Posterior vena cava (tissue), 2 donors: ENCODE measurements at regions not wholly inside any gene's neighbourhood (a gene's known extent, or its start where the extent isn't known, plus 50 kb on each side); places are given as distances from the start of the nearest gene placed in this dataset.
"Not testable (repeated sequence)": the region's sequence is repeated elsewhere in the genome, so short reads cannot be mapped to it uniquely, and the experiment has no call there.

Experiments
- DNase-seq: peaks from one replicate; pipeline ENCODE4 v3.0.0-alpha.2; 2020; ENCODE audit warnings: low spot score
- intact Hi-C, 2 donors: fragments of 100-400 bp; cut with DNase I; formaldehyde crosslinking; loops; one replicate each; pipeline versions ENCODE4 v1.14.1 to v1.14.2; 2022 to 2023
- donor health status: DM: yes; HTN: yes; CAD: no.
- donor health status: DM: yes; HTN: yes; CAD: no.

DNA sequence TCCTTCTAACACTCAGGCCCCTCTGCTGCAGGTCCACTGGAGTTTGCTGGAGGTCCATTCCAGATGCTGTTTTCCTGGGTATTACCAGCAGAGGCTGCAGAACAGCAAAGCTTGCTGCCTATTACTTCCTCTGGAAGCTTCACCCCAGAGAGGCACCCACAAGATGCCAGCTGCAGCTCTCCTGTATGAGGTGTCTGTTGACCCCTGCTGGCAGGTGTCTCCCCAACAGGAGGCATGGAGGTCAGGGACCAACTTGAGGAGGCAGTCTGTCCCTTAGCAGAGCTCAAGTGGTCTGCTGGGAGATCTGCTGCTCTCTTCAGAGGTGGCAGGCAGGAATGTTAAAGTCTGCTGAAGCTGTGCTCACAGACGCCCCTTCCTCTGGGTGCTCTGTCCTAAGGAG lies 204.8 kb downstream of the FCRL5 start:
- no peak for DNase-seq
- intact Hi-C loops: no loop called here

DNA sequence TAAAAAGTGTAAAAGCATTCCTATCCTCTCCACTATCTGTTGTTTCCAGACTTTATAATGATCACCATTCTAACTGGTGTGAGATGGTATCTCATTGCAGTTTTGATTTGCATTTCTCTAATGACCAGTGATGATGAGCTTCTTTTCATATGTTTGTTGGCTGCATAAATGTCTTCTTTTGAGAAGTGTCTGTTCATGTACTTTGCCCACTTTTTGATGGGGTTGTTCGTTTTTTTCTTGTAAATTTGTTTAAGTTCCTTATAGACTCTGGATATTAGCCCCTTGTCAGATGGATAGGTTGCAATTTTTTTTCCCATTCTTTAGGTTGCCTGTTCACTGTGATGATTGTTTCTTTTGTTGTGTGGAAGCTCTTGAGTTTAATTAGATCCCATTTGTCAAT lies 199.6 kb upstream of the ETV3 start:
- DNase-seq, intact Hi-C loops: not testable (repeated sequence)

DNA sequence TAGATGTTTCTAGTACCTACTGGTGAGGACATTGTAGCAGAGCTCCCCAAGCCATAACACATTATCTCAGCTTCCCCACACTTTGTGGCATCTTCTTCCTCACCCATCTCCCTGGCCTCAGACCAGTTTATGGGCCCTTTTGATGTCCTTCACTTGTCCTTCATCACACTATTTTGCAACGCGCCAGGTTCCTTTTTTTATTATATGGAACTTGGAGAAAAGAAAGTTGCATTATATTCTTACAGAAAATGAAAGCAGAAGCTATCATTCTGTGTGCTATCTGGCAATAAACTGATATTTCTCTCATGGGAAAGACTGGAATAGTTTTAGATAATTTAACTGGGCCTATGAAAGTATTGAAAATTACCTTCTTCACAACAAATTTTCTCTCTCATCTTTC lies 196.9 kb upstream of the ETV3 start:
- intact Hi-C loops: no loop called here
- no peak for DNase-seq

DNA sequence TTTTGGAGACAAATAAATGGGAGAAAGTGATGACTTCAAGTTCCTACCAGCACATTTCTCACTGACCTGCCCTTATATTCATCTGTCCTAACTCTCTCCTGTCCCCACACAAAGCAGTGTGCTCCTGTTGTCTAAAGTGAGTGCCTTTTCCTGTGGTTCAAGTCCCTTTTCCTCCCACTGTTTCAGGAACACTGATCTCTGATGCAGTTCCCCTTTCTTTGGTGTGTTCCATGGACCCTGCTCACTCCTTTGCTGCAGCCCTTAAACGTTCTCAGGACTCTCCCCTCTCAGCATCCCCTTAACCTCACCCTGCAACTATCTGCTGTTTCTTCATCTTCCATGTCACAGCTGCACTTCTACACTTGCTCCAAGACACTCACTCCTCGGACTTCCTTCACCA lies 195.8 kb upstream of the ETV3 start:
- no peak for DNase-seq
- intact Hi-C loops: no loop called here

DNA sequence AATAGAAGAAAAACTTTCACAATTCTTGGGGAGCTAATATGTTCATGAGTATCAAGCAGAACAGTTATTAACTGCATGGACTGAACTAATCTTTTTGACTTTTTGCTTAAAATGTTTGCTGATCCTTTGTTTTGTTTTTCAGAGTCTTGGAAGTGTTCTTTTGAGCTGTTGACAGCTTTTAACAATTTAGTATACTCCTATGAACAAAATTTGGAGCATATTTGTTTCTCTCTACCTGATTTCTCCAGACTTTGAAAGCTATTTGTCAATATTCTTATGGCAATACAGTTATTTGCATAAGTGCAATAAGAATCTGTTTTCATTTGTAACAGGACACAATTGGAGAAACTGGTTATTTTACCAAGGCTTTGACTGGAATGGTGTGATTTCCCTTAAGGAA lies 192.0 kb upstream of the ETV3 start:
- DNase-seq, intact Hi-C loops: not testable (repeated sequence)

DNA sequence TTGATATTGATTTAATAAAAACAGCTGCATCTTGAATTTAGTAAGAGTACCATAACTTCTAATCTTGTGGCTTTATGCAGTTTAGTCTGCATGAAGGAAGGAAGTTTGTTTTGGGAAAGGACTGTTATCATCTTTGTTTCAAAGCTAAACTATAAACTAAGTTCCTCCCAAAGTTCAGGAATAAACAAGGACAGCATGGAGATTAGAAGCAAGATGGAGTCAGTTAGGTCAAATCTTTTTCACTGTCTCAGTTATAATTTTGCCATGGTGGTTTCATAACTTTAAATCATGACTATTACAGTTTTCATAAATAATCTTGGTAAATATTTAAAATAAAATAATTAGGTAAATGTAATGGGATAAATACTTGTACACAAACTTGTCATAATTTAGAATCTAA lies 189.9 kb upstream of the ETV3 start:
- DNase-seq, intact Hi-C loops: not testable (repeated sequence)

DNA sequence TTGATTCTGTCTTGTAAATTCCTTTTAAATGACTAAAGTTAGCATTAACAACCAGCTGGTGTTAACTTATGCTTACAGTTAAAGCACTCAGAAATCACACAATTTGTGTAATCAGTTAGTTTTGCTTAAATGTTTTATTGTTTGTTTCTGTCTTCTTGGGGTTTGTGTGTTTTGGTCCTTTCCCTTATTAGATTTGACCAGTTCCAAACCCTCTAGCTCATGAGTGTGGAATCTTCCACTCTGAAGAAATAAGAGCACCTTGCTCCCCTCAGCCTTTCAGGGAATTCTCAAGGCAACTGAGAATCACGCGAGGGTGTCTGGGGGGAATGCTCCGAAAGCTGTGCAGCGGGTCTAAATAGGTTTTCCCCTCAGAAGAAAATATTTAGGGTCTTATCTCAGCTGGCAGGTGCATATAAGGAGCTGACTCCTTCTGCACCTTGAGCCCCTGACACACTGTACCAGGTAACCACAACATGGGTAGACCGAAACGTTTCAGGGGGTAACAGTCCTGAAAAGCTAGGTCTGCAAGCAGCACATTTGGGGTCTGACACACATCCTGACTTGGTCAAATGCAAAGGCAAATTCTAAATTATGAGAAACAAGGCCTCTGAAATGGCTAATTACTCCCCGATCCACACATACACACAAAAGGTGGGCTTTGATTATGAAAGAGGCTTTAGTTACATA lies 188.1 kb upstream of the ETV3 start:
- intact Hi-C loops: no loop called here
- no peak for DNase-seq

DNA sequence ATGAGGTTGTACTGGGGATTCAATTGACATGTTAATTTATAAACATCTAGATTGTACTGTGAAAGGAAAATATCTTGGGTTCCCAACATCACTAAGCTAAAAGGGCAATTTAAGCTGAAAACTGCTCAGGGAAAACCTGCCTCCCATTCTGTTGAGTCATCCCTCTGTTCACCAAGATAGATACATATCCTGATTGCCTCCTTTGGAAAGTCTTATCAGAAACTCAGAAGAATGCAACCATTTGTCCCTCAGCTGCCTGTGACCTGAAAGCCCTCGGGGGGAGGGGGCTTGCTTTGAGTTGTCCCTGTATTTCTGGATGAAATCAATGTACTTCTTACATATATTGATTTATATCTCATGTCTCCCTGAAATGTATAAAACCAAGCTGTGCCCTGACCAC lies 187.0 kb upstream of the ETV3 start:
- DNase-seq: no peak
- intact Hi-C loops: no loop called here

DNA sequence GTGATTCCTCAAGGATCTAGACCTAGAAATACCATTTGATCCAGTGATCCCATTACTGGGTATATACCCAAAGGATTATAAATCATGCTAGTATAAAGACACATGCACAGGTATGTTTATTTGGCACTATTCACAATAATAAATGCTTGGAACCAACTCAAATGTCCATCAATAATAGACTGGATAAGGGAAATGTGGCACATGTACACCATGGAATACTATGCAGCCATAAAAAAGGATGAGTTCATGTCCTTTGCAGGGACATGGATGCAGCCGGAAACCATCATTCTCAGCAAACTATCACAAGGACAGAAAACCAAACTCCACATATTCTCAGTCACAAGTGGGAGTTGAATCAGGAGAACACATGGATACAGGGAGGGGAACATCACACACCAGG lies 183.8 kb upstream of the ETV3 start:
- DNase-seq, intact Hi-C loops: not testable (repeated sequence)

DNA sequence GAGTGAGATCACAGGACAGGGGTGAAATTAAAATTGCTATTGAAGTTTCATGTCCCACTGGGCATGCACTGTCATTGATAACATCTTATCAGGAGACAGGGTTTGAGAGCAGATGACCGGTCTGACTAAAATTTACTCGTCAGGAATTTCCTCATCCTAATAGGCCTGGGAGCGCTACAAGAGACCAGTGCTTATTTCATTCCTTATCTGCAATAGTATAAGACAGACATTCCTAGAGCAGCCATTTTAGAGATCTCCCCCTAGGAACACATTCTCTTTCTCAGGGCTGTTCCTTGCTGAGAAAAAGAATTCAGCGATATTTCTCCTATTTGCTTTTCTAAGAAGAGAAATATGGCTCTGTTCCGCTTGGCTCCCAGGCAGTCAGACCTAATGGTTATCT lies 181.4 kb upstream of the ETV3 start:
- DNase-seq: no peak
- intact Hi-C loops: no loop called here

DNA sequence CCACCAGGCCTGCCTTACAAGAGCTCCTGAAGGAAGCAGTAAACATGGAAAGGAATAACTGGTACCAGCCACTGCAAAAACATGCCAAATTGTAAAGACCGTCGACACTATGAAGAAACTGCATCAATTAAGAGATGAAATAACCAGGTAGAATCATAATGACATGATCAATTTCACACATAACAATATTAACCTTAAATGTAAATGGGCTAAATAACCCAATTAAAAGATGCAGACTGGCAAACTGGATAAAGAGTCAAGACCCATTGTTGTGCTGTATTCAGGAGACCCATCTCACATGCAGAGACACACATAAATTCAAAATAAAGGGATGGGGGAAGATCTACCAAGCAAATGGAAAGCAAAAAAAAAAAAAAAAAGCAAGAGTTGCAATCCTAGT lies 179.0 kb upstream of the ETV3 start:
- DNase-seq, intact Hi-C loops: not testable (repeated sequence)

DNA sequence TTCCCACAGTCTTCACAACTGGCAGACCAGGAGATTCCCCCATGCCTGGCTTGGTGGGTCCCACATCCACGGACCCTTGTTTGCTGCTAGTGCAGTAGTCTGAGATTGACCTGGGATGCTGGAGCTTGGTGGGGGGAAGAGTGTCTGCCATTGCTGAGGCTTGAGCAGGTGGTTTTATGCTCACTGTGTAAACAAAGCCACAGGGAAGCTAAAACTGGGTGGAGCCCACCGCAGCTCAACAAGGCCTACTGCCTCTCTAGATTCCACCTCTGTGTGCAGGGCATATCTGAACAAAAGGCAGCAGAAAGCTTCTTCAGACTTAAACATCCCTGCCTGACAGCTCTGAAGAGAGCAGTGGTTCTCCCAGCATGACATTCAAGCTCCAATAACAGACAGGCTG lies 177.3 kb upstream of the ETV3 start:
- no peak for DNase-seq
- intact Hi-C loops: no loop called here

DNA sequence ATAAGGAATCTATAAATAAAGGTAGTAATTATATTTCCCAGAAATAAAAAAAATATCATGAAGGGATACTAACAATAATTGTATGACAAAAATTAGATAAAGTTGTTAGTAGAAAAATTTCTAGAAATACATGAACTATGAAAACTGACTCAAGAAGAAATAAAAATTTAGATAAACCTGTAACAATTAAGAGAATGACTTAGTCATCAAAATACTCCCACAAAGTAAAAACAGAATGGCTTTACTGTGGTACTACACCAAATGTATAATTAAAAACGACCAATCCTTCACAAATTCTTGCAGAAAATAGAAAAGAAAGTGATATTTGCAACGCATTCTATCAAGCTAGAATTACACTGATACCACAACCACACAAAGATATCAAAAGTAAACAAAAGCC lies 176.2 kb upstream of the ETV3 start:
- intact Hi-C loops: no loop called here
- no peak for DNase-seq

DNA sequence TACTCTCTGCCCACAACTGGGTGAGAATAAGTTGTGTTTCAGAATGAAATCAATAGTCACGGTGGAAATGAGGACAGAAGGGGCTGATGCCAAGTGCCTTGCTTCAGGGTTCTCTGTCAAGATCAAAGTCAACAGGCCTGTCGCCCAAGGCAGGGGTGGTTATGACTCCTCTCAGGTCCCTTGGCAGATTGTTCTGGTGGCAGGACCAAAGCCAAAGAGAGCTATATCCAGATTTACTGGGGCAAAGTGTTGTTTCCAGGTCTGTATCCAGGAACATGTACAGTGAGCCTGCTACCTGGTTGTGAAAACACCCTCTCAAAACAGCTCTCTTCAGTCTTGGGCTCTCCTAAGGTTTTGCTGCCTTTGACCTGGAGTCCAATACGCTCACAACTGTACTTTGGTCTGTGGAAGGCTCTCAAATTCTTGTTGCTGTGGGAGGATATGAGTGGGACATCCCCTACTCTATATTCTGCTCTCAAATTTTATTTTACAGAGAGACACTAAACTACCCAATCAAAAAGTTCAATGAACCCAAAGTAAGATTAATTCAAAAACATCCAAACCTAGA lies 175.1 kb upstream of the ETV3 start:
- intact Hi-C loops: no loop called here

DNA sequence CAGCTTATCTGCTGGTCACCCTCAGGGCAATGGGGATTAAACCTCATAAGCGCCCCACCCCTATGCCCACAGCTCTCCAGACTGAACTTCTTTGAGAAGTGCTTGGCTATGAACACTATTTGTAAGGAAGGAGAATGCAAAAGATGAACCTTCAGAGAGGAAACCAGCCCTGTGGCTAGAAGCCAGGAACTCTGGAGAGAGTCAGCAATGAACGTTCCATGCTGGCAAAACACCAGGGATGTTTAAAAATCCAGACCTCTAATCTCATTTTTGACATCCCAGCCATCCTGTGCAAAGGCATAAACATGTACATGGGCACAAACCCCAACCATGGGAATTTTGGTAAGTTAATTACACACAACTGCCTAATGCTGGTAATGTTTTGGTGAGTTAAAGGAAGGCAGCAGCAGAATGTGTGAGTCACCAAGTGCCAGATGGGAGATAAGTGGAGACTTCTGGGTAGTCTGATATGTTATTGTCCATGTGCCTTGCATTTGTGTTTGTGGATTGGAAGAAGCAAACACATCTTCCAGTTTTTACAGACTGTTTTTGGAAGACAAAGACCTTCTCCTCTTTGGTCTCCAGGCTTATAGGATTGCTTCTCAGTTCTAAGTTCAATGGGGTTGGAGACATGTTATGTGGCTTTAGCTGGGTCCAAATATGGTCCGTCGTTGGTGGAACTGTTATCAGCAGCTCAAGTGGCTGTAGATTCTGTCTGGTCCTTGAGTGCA lies 174.1 kb upstream of the ETV3 start:
- no peak for DNase-seq
- intact Hi-C loops: no loop called here

More for the DNA sequence above, 175.1 kb upstream of the ETV3 start:
- no peak for DNase-seq

DNA sequence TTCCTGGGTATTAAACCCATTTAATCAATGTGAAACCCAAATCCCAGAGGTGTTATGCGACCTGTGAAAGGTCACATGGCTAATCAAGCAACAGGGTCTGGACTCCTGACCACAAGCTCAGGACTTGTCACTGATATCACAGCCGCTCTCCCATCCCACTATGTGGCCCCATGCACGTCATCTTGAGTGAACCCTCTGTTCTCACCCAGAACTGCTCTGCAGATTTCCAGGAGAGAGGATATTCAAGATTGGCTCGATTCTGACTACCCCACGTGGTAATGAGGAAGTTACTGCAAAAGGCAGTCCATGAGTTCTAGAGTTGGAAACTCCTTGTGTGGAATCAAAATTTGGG lies 173.5 kb upstream of the ETV3 start:
- DNase-seq: no peak
- intact Hi-C loops: no loop called here

DNA sequence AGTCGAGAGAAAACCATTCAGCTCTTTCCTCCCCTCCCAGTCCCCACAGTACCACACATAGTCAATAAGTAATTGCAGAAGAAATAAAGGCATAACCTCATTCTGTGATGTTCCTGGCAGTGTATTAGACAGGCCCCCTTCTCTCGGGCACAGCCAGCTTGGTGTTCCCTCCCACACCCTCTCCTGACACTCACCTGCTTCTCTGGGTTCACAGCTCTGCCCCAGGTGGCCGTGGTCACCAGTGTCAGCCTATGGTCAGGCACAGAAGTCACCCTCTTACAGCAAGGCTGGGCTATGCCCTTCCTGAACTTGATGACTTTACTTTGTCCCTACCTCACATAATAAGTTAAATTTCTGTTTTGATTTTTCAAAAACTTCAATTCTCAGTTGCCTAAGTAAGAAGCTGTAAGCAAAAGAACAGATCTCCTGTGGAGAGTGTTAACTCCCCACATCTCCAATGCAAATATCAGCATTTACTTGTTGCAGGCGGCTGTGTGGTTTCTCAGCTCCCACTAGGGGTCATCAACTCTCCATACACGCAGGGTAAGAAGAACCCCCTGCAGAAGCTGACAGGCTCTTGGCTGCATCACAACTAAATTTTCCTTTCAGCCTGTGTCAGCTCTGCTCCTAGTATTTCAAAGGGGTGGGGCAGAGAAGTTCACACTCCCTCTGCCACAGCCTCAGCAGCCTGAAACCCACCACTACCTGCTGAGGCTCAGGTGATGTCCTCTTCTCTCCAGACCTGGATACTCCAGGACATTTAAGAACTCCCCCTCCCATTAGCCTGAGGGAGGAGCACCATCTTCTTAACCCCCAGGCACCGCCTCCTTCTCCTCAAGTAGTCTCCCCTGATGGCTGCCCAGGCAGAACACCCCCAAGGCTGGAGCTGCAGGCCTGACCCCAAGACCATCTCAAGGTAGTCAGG lies 172.9 kb upstream of the ETV3 start:
- intact Hi-C loops, DNase-seq: not testable (repeated sequence)

DNA sequence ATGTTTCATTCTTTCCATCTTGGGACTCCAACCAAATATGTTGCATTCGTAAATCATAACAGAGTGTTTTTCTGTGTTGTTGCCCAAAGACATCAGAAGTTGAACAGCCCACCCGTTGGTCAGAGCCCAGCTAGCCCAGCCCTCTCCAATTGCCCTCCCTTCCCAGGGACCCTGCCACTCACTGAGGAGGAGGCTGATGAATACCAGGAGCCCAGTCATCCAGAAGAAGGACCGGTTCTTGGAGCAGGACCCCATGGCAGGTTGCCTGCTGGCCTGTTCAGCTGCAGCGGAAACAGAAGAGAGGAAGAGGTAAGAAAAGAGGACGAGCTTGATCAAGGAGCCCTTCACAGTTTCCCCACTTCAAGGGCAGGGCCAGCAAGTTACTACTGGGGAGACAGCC lies 172.2 kb upstream of the ETV3 start:
- intact Hi-C loops: no loop called here
- DNase-seq: no peak

DNA sequence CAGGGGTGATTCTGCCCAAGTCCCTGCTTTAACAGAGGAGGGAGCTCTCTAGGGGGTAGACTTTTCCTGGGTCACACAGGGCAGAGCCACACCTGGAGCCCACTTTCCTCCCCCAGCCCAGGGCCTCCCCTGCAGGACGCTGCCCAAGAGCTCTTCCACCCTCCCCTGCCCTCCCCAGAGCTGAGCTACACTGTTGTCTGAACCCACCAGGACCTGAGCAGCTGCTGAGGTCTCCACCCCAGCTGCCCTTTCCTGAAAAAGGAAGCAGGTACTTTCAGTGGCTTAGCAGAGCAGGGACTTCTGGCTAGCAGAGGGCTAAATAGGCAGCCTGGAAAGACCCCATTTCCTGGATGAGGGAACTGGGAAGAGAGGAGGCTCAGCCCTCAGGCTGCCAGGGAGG lies 169.3 kb upstream of the ETV3 start:
- intact Hi-C loops: no loop called here
- DNase-seq: no peak

DNA sequence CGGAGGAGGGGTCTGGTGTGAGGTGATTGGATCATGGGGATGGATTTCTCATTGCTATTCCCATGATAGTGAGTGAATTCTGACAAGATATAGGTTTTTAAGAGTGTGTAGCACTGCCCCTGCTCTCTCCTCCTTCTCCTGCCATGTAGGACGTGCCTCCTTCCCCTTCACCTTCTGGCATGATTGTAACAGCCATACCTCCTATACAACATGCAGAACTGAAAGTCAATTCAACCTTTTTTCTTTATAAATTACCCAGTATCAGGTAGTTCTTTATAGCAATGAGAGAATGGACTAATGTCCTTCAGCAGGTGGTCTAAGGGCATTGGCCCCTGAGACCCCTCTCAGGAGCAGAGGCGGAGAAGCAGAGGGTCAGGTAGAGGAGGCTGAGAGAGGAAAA lies 168.7 kb upstream of the ETV3 start:
- intact Hi-C loops: no loop called here
- no peak for DNase-seq
